ENCODE measurements at regions not wholly inside any gene's neighbourhood (a gene's known extent, or its start where the extent isn't known, plus 50 kb on each side); places are given as distances from the start of the nearest gene placed in this dataset.

DNA sequence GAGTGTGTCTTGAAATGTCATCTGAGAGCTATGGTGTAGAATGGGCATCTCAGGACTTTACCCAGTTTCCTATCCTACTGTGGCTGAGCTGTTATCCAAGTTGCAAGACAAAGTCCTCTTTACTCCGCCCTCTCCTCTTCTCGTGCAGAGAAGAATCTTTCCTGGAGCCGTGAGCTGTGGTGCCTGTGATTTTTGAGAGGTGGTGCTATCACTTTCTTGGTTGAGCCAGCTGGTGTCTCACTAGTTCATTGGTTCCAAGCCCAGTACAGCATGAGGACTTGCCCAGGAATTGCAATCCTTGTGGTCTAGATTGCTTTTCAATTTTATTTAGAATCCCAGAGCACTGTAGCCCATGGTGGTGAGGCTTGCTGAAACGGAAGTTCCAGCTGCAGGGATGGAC is 2300.3 kb downstream of the MAT2B start:
- TF ChIP-seq, protein P1, sequence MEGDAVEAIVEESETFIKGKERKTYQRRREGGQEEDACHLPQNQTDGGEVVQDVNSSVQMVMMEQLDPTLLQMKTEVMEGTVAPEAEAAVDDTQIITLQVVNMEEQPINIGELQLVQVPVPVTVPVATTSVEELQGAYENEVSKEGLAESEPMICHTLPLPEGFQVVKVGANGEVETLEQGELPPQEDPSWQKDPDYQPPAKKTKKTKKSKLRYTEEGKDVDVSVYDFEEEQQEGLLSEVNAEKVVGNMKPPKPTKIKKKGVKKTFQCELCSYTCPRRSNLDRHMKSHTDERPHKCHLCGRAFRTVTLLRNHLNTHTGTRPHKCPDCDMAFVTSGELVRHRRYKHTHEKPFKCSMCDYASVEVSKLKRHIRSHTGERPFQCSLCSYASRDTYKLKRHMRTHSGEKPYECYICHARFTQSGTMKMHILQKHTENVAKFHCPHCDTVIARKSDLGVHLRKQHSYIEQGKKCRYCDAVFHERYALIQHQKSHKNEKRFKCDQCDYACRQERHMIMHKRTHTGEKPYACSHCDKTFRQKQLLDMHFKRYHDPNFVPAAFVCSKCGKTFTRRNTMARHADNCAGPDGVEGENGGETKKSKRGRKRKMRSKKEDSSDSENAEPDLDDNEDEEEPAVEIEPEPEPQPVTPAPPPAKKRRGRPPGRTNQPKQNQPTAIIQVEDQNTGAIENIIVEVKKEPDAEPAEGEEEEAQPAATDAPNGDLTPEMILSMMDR (IDR thresholded peaks at IDR 0.05): no peak
- no peak for TF ChIP-seq POLR2A (IDR thresholded peaks at IDR 0.05)

Data from thyroid gland (tissue), 4 donors.